Spleen (tissue), 11 donors: ENCODE measurements at regions not wholly inside any gene's neighbourhood (a gene's known extent, or its start where the extent isn't known, plus 50 kb on each side); places are given as distances from the start of the nearest gene placed in this dataset.
"Not testable (repeated sequence)": the region's sequence is repeated elsewhere in the genome, so short reads cannot be mapped to it uniquely, and the experiment has no call there.

ENCODE experiments used
- DNase-seq: peaks from one replicate; pipeline ENCODE4 v3.0.0-alpha.2; 2020
- H3K27ac ChIP-seq, 8 donors: fragments of 200-600 bp; sonication (generic) in 7 of 8; 1 replicate in 4 of 8; 2 replicates in 4 of 8; pipeline versions ENCODE4 v1.5.0 to v1.8.0; 2016 to 2021; ENCODE audit warnings: inconsistent platforms in 4 of 8, mild to moderate bottlenecking in 4 of 8, moderate library complexity in 1 of 8
- H3K27me3 ChIP-seq, 7 donors: fragments of 200-600 bp; sonication (generic) in 6 of 7; replicated peaks in 1 of 7; 1 replicate in 4 of 7; 2 replicates in 3 of 7; pipeline versions ENCODE4 v1.5.0 to v1.8.0; 2016 to 2021; ENCODE audit warnings: inconsistent platforms in 3 of 7, mild to moderate bottlenecking in 1 of 7
- H3K36me3 ChIP-seq, 6 donors: fragments of 200-600 bp; sonication (generic) in 5 of 6; 1 replicate in 4 of 6; 2 replicates in 2 of 6; pipeline versions ENCODE4 v1.5.0 to v1.8.0; 2016 to 2021; ENCODE audit warnings: inconsistent platforms in 2 of 6
- H3K4me1 ChIP-seq, 6 donors: fragments of 200-600 bp; sonication (generic) in 5 of 6; 1 replicate in 3 of 6; 2 replicates in 3 of 6; pipeline versions ENCODE4 v1.5.0 to v1.8.0; 2016 to 2021; ENCODE audit warnings: inconsistent platforms in 3 of 6
- H3K4me3 ChIP-seq, 8 donors: fragments of 200-600 bp; sonication (generic) in 7 of 8; 1 replicate in 4 of 8; 2 replicates in 4 of 8; pipeline versions ENCODE4 v1.5.0 to v1.8.0; 2016 to 2021; ENCODE audit warnings: inconsistent platforms in 4 of 8, mild to moderate bottlenecking in 4 of 8, moderate library complexity in 2 of 8
- H3K9me3 ChIP-seq, 8 donors: fragments of 200-600 bp; sonication (generic) in 7 of 8; 1 replicate in 4 of 8; 2 replicates in 4 of 8; pipeline versions ENCODE4 v1.5.0 to v1.8.0; 2016 to 2021; ENCODE audit warnings: inconsistent platforms in 4 of 8
- POLR2A ChIP-seq, 3 donors: fragments of 450-650 bp; IDR thresholded peaks; one replicate each; pipeline ENCODE4 v1.5.1; 2017; ENCODE audit warnings: antibody characterized with exemption in 3 of 3, mild to moderate bottlenecking in 1 of 3
- POLR2AphosphoS5 ChIP-seq, 3 donors: sonication (generic); formaldehyde crosslinking; IDR thresholded peaks; one replicate each; pipeline ENCODE4 v1.5.1; 2017; ENCODE audit warnings: antibody characterized with exemption in 3 of 3
- WGBS, 5 donors: extraction: QIAGEN DNeasy Blood & Tissue Kit in 3 of 5; methylation state at CpG; one replicate each; pipeline versions ENCODE4 v1.1.5 to v1.1.7; 2013 to 2018; 5-methylcytosine and 5-hydroxymethylcytosine counted together
- intact Hi-C: fragments of 100-400 bp; cut with DNase I; formaldehyde crosslinking; loops from one replicate; pipeline ENCODE4 v1.15.0; 2023; ENCODE audit warnings: low total_unique reads
- TF ChIP-seq, protein P1 (sequence below), 11 experiments: fragments of 200-600 bp in 7 of 11; fragments of 450-650 bp in 4 of 11; sonication (generic) in 4 of 11; IDR thresholded peaks in 8 of 11; conservative IDR thresholded peaks in 3 of 11; 1 replicate in 7 of 11; 2 replicates in 4 of 11; pipeline versions ENCODE4 v1.4.0 to v1.8.0; 2016 to 2021; ENCODE audit warnings: antibody characterized with exemption in 11 of 11, inconsistent platforms in 4 of 11, mild to moderate bottlenecking in 1 of 11
- donor health status: healthy with polysubstance abuse.
- donor health status: DM: no; HTN: no; CAD: no; lungs with moderate emphysema.
- donor health status: DM: no; HTN: no; CAD: no.
- donor health status: Bipolar disorder and iron deficiency.
- donor health status: healthy.
- donor health status: DM: no; HTN: no; CAD: no.
- donor health status: DM: yes; HTN: yes; CAD: no.

DNA sequence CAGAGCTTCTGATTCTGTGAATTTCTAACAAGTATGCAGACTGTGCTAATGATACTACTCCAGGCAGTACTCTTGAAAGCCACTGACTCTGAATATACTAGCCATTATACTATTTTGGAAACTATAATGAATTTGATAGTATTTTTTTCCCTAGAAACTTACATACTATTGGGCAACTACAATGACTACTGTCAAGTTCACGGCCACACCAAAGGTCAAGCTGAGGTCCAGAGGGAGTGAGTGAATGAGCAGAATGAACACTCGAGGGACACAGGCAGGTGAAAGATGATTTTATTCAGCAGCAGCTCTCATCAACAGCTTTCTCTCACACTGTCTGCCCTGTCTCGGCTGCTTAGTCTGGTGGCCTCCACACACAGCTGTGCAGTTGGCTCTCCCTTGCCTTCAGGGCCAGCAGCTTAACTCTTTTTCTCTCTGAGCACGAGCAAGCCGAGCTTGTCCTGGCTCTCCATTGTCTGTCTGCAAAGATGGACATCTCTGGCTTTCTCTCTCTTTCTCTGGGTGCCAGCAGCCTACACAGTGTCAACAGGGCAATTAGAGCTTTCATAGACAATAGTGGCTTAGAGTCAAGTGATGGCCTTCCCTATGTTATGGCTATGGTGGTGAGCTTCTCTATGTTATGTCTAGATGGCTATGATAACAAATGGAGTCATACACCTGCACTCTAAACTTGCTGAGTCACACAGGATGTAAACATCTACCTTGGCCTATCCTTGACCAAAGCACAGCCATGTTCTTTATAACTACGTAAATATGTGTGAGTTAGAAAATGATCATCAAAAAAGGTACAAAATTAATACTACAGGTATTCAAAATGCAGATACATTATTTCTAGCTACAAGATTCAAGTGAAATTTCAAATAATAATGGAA lies 362.4 kb downstream of the CGGBP1 start:
- WGBS, 5 donors = 61 to 81% (median 75%) methylated on average over 6 of the region's 6 CpGs
- intact Hi-C loops = no loop called here

GRCh38 chr3:87694678-87695077 lies 364.1 kb downstream of the CGGBP1 start:
- Histone ChIP-seq H3K9me3 (no peaks in the 10 kb centered on the region), H3K4me3 (no peak overlapping the region), H3K4me1 (no peaks in the 10 kb centered on the region), H3K27ac (no peak overlapping the region), H3K27me3 (no peaks in the 10 kb centered on the region), H3K36me3 (no peaks in the 10 kb centered on the region)
- no peak for DNase-seq
- WGBS, 5 donors = 73 to 86% (median 76%) methylated on average over 2 of the region's 2 CpGs
- intact Hi-C loops = no loop called here
- TF ChIP-seq, protein P1, sequence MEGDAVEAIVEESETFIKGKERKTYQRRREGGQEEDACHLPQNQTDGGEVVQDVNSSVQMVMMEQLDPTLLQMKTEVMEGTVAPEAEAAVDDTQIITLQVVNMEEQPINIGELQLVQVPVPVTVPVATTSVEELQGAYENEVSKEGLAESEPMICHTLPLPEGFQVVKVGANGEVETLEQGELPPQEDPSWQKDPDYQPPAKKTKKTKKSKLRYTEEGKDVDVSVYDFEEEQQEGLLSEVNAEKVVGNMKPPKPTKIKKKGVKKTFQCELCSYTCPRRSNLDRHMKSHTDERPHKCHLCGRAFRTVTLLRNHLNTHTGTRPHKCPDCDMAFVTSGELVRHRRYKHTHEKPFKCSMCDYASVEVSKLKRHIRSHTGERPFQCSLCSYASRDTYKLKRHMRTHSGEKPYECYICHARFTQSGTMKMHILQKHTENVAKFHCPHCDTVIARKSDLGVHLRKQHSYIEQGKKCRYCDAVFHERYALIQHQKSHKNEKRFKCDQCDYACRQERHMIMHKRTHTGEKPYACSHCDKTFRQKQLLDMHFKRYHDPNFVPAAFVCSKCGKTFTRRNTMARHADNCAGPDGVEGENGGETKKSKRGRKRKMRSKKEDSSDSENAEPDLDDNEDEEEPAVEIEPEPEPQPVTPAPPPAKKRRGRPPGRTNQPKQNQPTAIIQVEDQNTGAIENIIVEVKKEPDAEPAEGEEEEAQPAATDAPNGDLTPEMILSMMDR (IDR thresholded peaks at IDR 0.05 in 8 of 11, conservative IDR thresholded peaks at IDR 0.05 in 3 of 11) = no peak
- TF ChIP-seq POLR2AphosphoS5 (IDR thresholded peaks at IDR 0.05) (no peak), POLR2A (IDR thresholded peaks at IDR 0.05) (no peak)

More for the DNA sequence above, 362.4 kb downstream of the CGGBP1 start:
- no peak overlapping the region for H3K4me3 ChIP-seq
- no peak for DNase-seq
- H3K27ac ChIP-seq = no peak overlapping the region
- no peaks in the 10 kb centered on the region for H3K27me3 ChIP-seq
- H3K4me1 ChIP-seq = no peaks in the 10 kb centered on the region
- H3K9me3 ChIP-seq = no peaks in the 10 kb centered on the region
- H3K36me3 ChIP-seq = no peaks in the 10 kb centered on the region
- TF ChIP-seq POLR2AphosphoS5 (IDR thresholded peaks at IDR 0.05) (no peak), POLR2A (IDR thresholded peaks at IDR 0.05) (no peak)
- TF ChIP-seq, protein P1 (IDR thresholded peaks at IDR 0.05 in 8 of 11, conservative IDR thresholded peaks at IDR 0.05 in 3 of 11) = no peak

DNA sequence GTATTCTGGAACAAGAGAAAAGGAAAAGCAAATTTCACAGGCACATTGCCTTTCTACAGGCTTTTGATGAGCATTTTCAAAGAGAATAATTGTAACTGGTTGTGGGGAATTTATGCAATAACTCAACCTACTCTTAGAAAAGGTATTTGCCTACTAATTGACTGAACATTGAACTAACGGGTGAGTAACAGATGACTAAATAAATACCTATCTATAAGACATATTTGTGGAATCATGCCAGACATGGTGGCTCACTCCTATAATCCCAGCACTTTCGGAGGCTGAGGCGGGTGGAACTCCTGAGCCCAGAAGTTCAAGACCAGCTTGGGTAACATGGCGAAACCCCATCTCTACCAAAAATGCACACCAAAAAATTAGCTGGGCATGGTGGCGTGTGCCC lies 367.7 kb downstream of the CGGBP1 start:
- WGBS, 5 donors = 87 to 93% (median 92%) methylated on average over 5 of the region's 5 CpGs
- Histone ChIP-seq H3K4me3 (no peak overlapping the region), H3K36me3 (no peaks in the 10 kb centered on the region), H3K27ac (no peak overlapping the region), H3K9me3 (no peaks in the 10 kb centered on the region), H3K4me1 (no peaks in the 10 kb centered on the region), H3K27me3 (no peaks in the 10 kb centered on the region)
- intact Hi-C loops = no loop called here
- TF ChIP-seq, protein P1 (IDR thresholded peaks at IDR 0.05 in 8 of 11, conservative IDR thresholded peaks at IDR 0.05 in 3 of 11) = no peak
- no peak for TF ChIP-seq POLR2AphosphoS5 (IDR thresholded peaks at IDR 0.05)
- no peak for TF ChIP-seq POLR2A (IDR thresholded peaks at IDR 0.05)
- DNase-seq = no peak

GRCh38 chr3:87678984-87679660 lies 379.7 kb downstream of the CGGBP1 start:
- H3K4me1 ChIP-seq, H3K36me3 ChIP-seq, H3K4me3 ChIP-seq, DNase-seq, H3K27ac ChIP-seq, intact Hi-C loops: not testable (repeated sequence)
- 80 to 95% (median 92%) methylated on average over 16 to 27 of the region's 27 CpGs for WGBS, 5 donors
- H3K27me3 ChIP-seq = peaks cover 0 to 10% (median 0%) of the 10 kb centered on the region in 7 donors
- H3K9me3 ChIP-seq = peaks cover 0 to 10% (median 0%) of the 10 kb centered on the region in 8 donors
